ENCODE measurements at regions not wholly inside any gene's neighbourhood (a gene's known extent, or its start where the extent isn't known, plus 50 kb on each side); places are given as distances from the start of the nearest gene placed in this dataset.
A peak's percentile ranks its signal among the peaks of the same experiment; 100 is the strongest.

DNA sequence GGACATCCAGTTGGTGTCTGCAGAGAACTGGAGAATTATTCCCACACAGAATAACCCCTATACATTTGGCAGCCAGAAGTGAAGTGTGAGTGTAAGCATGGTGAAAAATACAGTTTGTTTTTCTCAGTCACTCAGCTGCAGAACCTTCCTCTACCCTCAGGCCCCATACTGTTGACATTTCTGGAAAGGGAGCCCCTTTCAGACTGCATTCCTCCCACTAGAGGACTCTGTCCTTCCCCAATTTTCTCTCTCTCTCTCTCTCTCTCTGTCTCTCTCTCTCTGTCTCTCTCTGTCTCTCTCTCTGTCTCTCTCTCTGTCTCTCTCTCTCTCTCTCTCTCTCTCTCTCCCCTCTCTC lies 86.8 kb upstream of the STEAP1B start:
- DNase-seq (ENCODE audit: low spot score): no peak

DNA sequence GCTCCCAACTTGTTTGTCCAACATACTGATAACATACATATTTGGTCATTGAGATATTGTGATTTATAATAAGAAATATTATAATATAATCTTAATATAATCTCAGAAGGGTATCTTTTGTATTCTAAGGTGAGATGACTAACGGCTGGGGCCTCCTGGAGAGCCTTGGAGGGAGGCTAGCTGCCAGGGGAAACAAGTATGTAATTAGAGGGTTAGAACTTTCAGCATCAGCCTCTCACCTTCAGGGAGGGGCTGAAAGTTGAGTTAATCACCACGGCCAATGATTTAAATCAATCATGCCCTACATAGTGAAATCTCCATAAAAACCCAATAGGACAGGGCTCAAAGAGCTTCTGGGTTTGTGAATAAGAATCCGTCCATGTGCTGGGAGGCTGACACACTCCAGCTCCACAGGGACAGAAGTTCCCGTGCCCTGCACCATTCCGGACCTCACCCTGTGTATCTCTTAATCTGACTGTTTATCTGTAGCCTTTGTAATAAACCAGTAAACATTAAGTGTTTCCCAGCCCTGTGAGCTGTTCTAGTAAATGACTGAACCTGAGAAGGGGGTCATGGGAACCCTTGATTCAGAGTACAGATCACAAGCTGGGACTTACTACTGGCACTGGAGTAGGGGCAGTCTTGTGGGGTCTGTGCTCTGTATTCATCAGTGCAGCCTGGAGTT lies 86.3 kb upstream of the STEAP1B start:
- DNase-seq (ENCODE audit: low spot score): no peak

- DNase-seq (ENCODE audit: low spot score): no peak
Observed at GRCh38 chr7:22584179-22584578, 84.2 kb upstream of the STEAP1B start.

- no peak for DNase-seq (ENCODE audit: low spot score)
Observed at GRCh38 chr7:22582863-22583622, 83.1 kb upstream of the STEAP1B start.

- no peak for DNase-seq (ENCODE audit: low spot score)
Observed at GRCh38 chr7:22581099-22581498, 81.1 kb upstream of the STEAP1B start.

- DNase-seq (ENCODE audit: low spot score): no peak
Observed at GRCh38 chr7:22579961-22580360, 80.0 kb upstream of the STEAP1B start.

DNA sequence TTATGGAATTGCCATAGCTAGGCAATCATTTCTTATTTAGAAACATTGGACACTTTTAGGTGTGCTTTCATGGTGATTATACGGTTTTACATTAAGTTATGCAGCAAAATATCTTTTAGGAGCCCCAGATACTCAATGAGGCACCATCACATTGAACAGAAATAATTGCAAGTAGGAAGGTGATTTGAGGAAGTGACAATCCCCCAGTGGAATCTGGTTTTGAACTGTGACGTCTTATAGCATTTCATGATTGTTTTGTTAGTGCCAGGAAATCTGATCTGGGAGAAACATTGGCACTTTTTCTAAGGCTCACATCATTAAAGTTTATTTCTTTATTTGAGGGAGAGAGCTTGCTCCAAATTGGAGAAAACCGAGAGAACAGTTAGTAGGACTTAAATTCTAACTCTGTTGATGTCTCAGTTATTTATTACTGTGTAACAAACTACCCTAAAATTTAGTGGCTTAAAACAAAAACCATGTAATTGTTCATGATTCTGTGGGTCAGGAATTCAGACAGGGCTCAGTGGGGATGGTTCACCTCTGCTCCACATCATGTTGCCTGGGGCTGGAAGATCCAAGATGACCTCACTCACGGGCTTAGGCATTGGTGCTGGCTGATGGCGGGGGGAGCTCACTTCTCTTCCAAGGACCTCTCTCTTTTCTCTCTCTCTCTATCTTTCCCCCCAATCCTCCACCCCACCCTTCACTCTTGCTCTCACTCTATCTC lies 78.2 kb upstream of the STEAP1B start:
- DNase-seq (ENCODE audit: low spot score): no peak

- DNase-seq (ENCODE audit: low spot score): peak; percentile 47
Observed at GRCh38 chr7:22577470-22578001, 77.5 kb upstream of the STEAP1B start.

GRCh38 chr7:22576612-22577469 lies 76.9 kb upstream of the STEAP1B start:
- DNase-seq (ENCODE audit: low spot score): no peak

- no peak for DNase-seq (ENCODE audit: low spot score)
Observed at GRCh38 chr7:22574754-22575520, 74.9 kb upstream of the STEAP1B start.

GRCh38 chr7:22572937-22573336 lies 72.9 kb upstream of the STEAP1B start:
- DNase-seq (ENCODE audit: low spot score): no peak

DNA sequence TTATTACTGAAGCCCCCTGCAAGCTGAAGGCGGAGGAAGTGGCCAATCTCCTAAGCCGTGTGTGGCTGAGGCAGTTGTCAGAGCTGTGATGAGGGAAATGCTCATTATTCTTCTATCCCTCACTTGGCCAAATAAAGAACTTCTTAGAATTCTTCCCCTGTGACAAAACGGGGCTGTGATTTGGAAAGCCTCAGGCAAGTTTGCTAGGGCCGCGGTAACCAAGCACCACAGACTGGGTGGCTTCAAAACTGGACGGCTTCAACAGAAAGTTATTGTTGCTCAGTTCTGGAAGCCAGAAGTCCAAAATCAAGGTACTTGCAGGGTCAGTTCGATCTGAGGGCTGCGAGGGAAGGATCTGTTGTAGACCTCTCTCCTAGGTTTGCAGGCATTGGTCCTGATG lies 72.3 kb upstream of the STEAP1B start:
- no peak for DNase-seq (ENCODE audit: low spot score)

GRCh38 chr7:22571766-22572165 lies 71.8 kb upstream of the STEAP1B start:
- no peak for DNase-seq (ENCODE audit: low spot score)

DNA sequence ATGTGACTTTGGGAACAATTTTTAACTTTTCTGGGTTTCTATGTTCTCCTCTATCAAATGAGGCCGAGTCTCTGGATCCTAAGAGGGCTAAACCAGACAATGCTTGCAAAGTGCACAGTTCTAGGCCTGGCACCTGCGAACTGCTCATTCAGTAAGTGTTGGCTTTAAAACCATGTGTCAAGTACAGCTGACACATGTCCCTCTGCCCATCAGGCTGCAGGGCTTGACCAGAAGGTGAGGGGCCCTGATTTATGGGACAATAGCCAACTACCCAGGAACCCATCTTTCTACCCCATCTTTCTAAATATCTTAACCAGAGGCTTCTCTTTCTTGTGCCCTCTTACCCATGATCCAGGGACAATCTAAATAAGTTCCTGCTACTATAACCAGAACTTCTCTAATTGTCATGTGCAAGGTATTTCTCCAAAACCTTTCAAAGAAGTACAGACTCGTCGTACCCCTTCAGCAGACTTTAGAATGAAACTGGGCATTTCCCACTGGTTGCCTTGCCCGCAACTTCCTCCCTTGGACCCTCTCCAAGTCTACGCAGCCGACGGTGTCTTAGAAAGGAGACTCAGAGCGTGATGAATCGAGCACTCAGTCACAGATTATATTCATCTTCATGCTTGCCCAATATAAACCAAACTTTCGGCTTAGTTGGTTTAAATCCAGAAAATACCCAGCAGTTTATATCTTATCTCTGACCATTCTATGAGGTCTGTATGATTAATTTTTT lies 69.8 kb upstream of the STEAP1B start:
- no peak for DNase-seq (ENCODE audit: low spot score)

DNA sequence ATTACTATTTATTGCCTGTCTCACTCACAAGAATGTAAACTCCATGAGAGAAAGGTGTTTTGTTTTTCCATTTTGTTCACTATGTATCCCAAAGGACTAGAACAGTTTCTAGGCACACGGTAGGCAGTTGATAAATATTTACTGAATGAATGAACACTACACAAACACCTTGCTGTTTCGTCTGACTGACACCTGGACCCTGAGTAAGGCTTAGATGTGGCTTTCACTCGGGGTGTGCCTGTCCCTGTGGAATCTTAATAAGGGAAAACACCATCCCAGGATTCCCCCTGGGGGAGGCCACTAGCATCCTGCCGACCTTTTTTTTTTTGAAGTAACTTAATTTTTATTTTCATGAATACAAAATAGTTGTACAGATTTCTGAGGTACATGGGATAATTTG lies 66.6 kb upstream of the STEAP1B start:
- DNase-seq (ENCODE audit: low spot score): no peak

- DNase-seq (ENCODE audit: low spot score): no peak
Observed at GRCh38 chr7:22566176-22566575, 66.2 kb upstream of the STEAP1B start.

DNA sequence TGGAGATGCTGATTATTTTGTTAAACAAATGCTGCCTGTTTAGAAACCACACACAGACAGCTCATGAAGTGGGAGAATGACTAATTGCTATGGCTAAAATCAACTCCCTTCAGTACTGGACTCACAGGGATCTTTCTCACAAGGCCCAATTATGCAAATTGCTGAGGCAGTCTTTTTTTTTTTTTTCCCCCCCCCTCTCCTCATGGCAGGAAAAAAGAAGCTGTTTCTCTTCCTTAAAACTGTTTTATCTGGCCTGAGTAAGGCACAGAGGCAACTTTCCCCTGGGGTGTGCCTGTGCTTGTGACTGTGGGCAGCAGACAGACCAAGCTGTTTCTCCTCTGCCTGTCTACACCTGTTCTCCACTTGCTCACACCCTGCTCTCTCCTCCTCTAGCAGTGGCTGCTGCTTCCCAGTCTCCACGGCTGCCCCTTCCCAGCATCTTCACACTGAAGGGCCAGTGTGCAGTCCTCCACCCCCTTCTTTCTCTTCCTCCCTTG lies 65.4 kb upstream of the STEAP1B start:
- no peak for DNase-seq (ENCODE audit: low spot score)

DNA sequence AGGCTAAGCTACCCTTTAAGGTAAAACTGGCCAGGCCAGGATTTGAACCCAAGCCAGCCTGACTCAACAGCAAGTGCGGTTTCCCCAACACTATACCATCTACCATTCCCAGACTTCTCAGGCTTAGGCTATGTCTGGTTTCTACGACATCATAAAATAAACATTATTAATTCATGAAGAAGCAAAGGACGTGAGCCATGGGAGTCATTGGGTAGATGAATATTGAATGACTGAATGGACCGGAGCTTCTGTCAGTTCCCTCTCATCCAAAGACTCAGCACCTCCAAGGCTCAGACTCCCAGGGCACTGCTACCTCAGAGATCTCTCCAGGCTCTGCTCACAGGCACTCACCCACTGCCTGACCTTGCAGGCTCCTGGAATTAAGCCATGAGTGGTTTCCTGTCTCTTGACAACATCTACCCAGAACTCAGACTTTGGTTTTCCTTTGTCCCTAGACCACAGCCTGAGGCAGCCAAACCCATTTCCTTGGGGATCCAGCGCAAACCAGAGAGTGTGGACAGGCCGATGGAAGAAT lies 64.6 kb upstream of the STEAP1B start:
- DNase-seq (ENCODE audit: low spot score): no peak

- DNase-seq (ENCODE audit: low spot score): no peak
Observed at GRCh38 chr7:22563621-22564241, 63.7 kb upstream of the STEAP1B start.
